ENCODE measurements at regions not wholly inside any gene's neighbourhood (a gene's known extent, or its start where the extent isn't known, plus 50 kb on each side); places are given as distances from the start of the nearest gene placed in this dataset.

- H3K9me3 ChIP-seq (ENCODE audit: low read length), result no peaks in the 10 kb centered on the region
- no peaks in the 10 kb centered on the region for H3K9me2 ChIP-seq (replicated peaks; ENCODE audit: low read length)
- DNase-seq, result peak; percentile 8
- H3K27me3 ChIP-seq (ENCODE audit: low read length), result no peaks in the 10 kb centered on the region
- H3K27ac ChIP-seq (ENCODE audit: low read length), result no peak overlapping the region
- no peak overlapping the region for H3K4me3 ChIP-seq (ENCODE audit: low read length)
- intact Hi-C loops (cut with micrococcal nuclease), result no loop called here
- no peak for ATAC-seq
- POLR2A ChIA-PET (ENCODE audit: unreplicated experiment), result no interaction called here
- H3K4me1 ChIP-seq (ENCODE audit: insufficient read depth, low read length), result no peaks in the 10 kb centered on the region
- BruUV-seq (replicated peaks), result no TSS peak
- no peak for TF ChIP-seq EZH2 (IDR thresholded peaks at IDR 0.05; ENCODE audit: low read length, unreplicated experiment)
- no peaks in the 10 kb centered on the region for H3F3A ChIP-seq (ENCODE audit: low read length, unreplicated experiment)
- no peaks in the 10 kb centered on the region for H3K36me3 ChIP-seq (ENCODE audit: low read depth, low read length)
- H3K9ac ChIP-seq (ENCODE audit: low read length), result no peak overlapping the region
- H4K20me1 ChIP-seq (ENCODE audit: low read length), result no peaks in the 10 kb centered on the region
- no peak overlapping the region for H3K4me2 ChIP-seq (ENCODE audit: low read length)
- H3K79me2 ChIP-seq (ENCODE audit: low read length), result no peaks in the 10 kb centered on the region
- CTCF ChIA-PET, result no interaction called here
- no peak overlapping the region for H2AFZ ChIP-seq (ENCODE audit: low read length)
These were observed 611.1 kb downstream of the SOX6 start for GRCh38 chr11:15745266-15745665.

DNA sequence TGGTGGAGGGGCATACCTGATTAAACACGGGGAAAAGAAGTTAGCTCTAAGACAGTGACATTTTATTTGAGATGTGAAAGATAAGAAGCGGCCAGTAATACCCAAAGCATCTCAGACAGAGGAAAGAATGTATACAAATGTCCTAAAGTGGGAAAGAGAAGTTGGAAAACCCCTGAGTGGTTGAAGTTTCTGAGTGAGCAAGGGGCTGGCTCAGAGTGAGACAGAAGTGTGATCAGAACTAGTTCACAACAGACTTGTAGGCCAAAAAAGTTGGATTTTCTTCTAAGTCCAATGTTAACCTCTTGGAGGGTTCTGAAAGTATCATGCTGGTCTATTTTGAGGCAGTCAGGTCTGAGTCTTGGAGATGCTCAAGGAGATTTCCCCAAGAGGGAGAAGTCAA is 608.7 kb downstream of the SOX6 start:
- Histone ChIP-seq H3K4me2 (ENCODE audit: low read length) (no peak overlapping the region), H3K9ac (ENCODE audit: low read length) (no peak overlapping the region), H3K4me3 (ENCODE audit: low read length) (no peak overlapping the region), H4K20me1 (ENCODE audit: low read length) (no peaks in the 10 kb centered on the region), H3K27me3 (ENCODE audit: low read length) (no peaks in the 10 kb centered on the region), H2AFZ (ENCODE audit: low read length) (no peak overlapping the region), H3K9me2 (replicated peaks; ENCODE audit: low read length) (no peaks in the 10 kb centered on the region), H3K79me2 (ENCODE audit: low read length) (no peaks in the 10 kb centered on the region), H3K4me1 (ENCODE audit: insufficient read depth, low read length) (no peaks in the 10 kb centered on the region), H3K9me3 (ENCODE audit: low read length) (no peaks in the 10 kb centered on the region), H3K36me3 (ENCODE audit: low read depth, low read length) (no peaks in the 10 kb centered on the region), H3F3A (ENCODE audit: low read length, unreplicated experiment) (no peaks in the 10 kb centered on the region), H3K27ac (ENCODE audit: low read length) (no peak overlapping the region)
- ATAC-seq (no peak), DNase-seq (no peak)
- no peak for TF ChIP-seq EZH2 (IDR thresholded peaks at IDR 0.05; ENCODE audit: low read length, unreplicated experiment)
- TF ChIP-seq EZH2phosphoT487 (IDR thresholded peaks at IDR 0.05; ENCODE audit: borderline replicate concordance, low read length), result no peak
- TF ChIP-seq CTCF (conservative IDR thresholded peaks at IDR 0.05; ENCODE audit: low read depth, low read length), result no peak
- BruUV-seq (replicated peaks), result no TSS peak
- intact Hi-C loops (cut with micrococcal nuclease), result no loop called here
- ChIA-PET CTCF (no interaction called here), POLR2A (ENCODE audit: unreplicated experiment) (no interaction called here)

DNA sequence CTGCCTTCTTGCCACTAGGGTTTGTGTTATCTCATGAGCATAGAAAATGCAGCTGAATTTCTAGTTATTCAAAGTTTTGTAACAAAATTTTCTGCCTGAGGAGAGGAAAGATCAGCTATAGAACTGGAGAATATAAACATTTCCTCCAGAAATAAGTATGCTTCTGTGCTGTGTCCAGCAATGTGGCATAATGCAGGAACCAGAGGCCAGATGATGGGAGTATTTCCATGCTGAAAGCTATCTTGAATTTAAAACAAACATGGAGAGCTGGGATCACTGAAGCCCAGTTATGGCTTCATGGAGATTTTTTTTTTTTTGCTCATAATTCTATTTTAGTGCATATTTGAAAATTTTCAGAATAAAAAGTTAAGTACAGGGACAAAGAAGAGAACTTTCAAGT is 608.2 kb downstream of the SOX6 start:
- no peak for DNase-seq
- no peak overlapping the region for H3K27ac ChIP-seq (ENCODE audit: low read length)
- POLR2A ChIA-PET (ENCODE audit: unreplicated experiment), result no interaction called here
- no peaks in the 10 kb centered on the region for H3K9me2 ChIP-seq (replicated peaks; ENCODE audit: low read length)
- no TSS peak for BruUV-seq (replicated peaks)
- no peaks in the 10 kb centered on the region for H3K9me3 ChIP-seq (ENCODE audit: low read length)
- no peak overlapping the region for H3K4me2 ChIP-seq (ENCODE audit: low read length)
- no peaks in the 10 kb centered on the region for H4K20me1 ChIP-seq (ENCODE audit: low read length)
- no peaks in the 10 kb centered on the region for H3F3A ChIP-seq (ENCODE audit: low read length, unreplicated experiment)
- no peaks in the 10 kb centered on the region for H3K27me3 ChIP-seq (ENCODE audit: low read length)
- no peak overlapping the region for H3K9ac ChIP-seq (ENCODE audit: low read length)
- H3K4me3 ChIP-seq (ENCODE audit: low read length), result no peak overlapping the region
- H3K36me3 ChIP-seq (ENCODE audit: low read depth, low read length), result no peaks in the 10 kb centered on the region
- no peak overlapping the region for H2AFZ ChIP-seq (ENCODE audit: low read length)
- TF ChIP-seq CTCF (conservative IDR thresholded peaks at IDR 0.05; ENCODE audit: low read depth, low read length), result no peak
- no peak for TF ChIP-seq EZH2phosphoT487 (IDR thresholded peaks at IDR 0.05; ENCODE audit: borderline replicate concordance, low read length)
- TF ChIP-seq EZH2 (IDR thresholded peaks at IDR 0.05; ENCODE audit: low read length, unreplicated experiment), result no peak
- no peaks in the 10 kb centered on the region for H3K4me1 ChIP-seq (ENCODE audit: insufficient read depth, low read length)
- CTCF ChIA-PET, result no interaction called here
- H3K79me2 ChIP-seq (ENCODE audit: low read length), result no peaks in the 10 kb centered on the region
- no peak for ATAC-seq
- intact Hi-C loops (cut with micrococcal nuclease), result no loop called here
